ENCODE measurements at regions not wholly inside any gene's neighbourhood (a gene's known extent, or its start where the extent isn't known, plus 50 kb on each side); places are given as distances from the start of the nearest gene placed in this dataset.
"Not testable (repeated sequence)": the region's sequence is repeated elsewhere in the genome, so short reads cannot be mapped to it uniquely, and the experiment has no call there.

DNA sequence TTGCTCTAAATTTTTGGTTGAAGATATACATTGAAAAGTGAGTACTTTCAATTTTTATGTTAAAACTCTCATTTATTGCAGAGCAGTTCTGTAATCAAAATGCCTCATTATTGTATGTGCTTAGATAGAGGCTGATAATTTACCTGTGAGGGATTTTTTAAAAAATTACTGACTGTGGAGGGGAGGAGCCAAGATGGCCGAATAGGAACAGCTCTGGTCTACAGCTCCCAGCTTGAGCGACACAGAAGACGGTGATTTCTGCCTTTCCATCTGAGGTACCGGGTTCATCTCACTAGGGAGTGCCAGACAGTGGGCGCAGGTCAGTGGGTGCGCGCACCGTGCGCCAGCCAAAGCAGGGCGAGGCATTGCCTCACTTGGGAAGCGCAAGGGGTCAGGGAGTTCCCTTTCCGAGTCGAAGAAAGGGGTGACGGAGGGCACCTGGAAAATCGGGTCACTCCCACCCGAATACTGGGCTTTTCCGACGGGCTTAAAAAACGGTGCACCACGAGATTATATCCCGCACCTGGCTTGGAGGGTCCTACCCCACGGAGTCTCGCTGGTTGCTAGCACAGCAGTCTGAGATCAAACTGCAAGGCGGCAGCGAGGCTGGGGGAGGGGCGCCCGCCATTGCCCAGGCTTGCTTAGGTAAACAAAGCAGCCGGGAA, 89.4 kb downstream of the DDX11 start:
- H3K4me1 Mint-ChIP-seq (ENCODE audit: insufficient read depth, unreplicated experiment); H3K36me3 Mint-ChIP-seq (ENCODE audit: insufficient read depth, unreplicated experiment); H3K4me3 Mint-ChIP-seq (ENCODE audit: unreplicated experiment); DNase-seq (ENCODE audit: unreplicated experiment); CTCF ChIA-PET; intact Hi-C loops (cut with micrococcal nuclease); H3K9me3 Mint-ChIP-seq (ENCODE audit: unreplicated experiment); POLR2A ChIA-PET; H3K27ac Mint-ChIP-seq (ENCODE audit: low read depth, unreplicated experiment); BruUV-seq (replicated peaks): not testable (repeated sequence)
- H3K27me3 Mint-ChIP-seq (ENCODE audit: insufficient read depth, unreplicated experiment) = peaks cover 29% of the 10 kb centered on the region

DNA sequence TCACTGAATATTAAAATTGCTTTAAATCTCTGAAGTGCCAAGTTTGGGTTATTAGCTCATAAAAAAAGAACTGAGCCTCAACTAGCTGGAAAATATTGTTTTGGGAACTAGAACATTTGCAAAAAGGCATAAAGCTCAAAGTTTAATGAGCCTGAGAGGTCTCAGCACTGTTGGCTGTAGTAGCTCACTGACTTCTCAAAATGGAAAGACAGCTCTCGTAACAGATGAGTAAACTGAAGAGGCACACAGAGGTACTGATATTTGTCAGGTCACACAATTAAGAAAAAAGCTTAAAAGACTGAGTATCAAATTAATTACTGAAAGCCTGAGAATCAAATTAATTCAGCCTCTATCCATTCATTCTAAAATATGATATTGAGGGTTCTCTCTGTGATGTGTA, 100.6 kb downstream of the DDX11 start:
- H3K4me3 Mint-ChIP-seq (ENCODE audit: unreplicated experiment); H3K36me3 Mint-ChIP-seq (ENCODE audit: insufficient read depth, unreplicated experiment); BruUV-seq (replicated peaks); DNase-seq (ENCODE audit: unreplicated experiment); H3K27ac Mint-ChIP-seq (ENCODE audit: low read depth, unreplicated experiment); H3K9me3 Mint-ChIP-seq (ENCODE audit: unreplicated experiment); intact Hi-C loops (cut with micrococcal nuclease); CTCF ChIA-PET; H3K4me1 Mint-ChIP-seq (ENCODE audit: insufficient read depth, unreplicated experiment); POLR2A ChIA-PET: not testable (repeated sequence)
- H3K27me3 Mint-ChIP-seq (ENCODE audit: insufficient read depth, unreplicated experiment) = peaks cover 40% of the 10 kb centered on the region

- CTCF ChIA-PET = interaction anchor here (1.1 kb wide), 1 partner anchor 325 kb away, joined by 4 read pairs; no protein-coding TSS in a partner anchor
- H3K36me3 Mint-ChIP-seq (ENCODE audit: insufficient read depth, unreplicated experiment); BruUV-seq (replicated peaks); DNase-seq (ENCODE audit: unreplicated experiment); H3K9me3 Mint-ChIP-seq (ENCODE audit: unreplicated experiment); H3K4me3 Mint-ChIP-seq (ENCODE audit: unreplicated experiment); H3K27ac Mint-ChIP-seq (ENCODE audit: low read depth, unreplicated experiment); intact Hi-C loops (cut with micrococcal nuclease); H3K4me1 Mint-ChIP-seq (ENCODE audit: insufficient read depth, unreplicated experiment); POLR2A ChIA-PET: not testable (repeated sequence)
- peaks cover 53% of the 10 kb centered on the region for H3K27me3 Mint-ChIP-seq (ENCODE audit: insufficient read depth, unreplicated experiment)
Measured at GRCh38 chr12:31177514-31177913, 103.9 kb downstream of the DDX11 start.

DNA sequence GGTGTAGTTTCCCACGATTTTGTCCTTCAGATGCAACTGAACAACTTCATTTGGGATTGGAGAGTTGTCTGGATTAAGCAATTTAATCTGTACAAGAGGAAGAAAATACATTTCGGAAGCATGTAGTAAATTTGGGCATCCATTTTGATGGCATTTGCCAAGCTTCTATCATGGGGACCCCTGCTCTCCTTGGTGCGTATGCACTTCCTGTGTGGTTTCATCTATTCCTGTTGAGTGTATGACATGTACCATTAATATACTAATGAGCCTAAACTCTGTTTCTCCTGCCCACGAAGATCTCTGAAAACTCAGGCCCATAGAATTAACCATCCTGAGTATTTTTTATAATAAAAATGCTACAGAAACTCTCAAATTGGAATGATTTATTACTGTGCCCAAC, 105.2 kb downstream of the DDX11 start:
- BruUV-seq (replicated peaks); POLR2A ChIA-PET; H3K4me1 Mint-ChIP-seq (ENCODE audit: insufficient read depth, unreplicated experiment); H3K4me3 Mint-ChIP-seq (ENCODE audit: unreplicated experiment); CTCF ChIA-PET; H3K36me3 Mint-ChIP-seq (ENCODE audit: insufficient read depth, unreplicated experiment); DNase-seq (ENCODE audit: unreplicated experiment); H3K27ac Mint-ChIP-seq (ENCODE audit: low read depth, unreplicated experiment); intact Hi-C loops (cut with micrococcal nuclease); H3K9me3 Mint-ChIP-seq (ENCODE audit: unreplicated experiment): not testable (repeated sequence)
- H3K27me3 Mint-ChIP-seq (ENCODE audit: insufficient read depth, unreplicated experiment) = peaks cover 60% of the 10 kb centered on the region

GRCh38 chr12:31179627-31180237, 106.1 kb downstream of the DDX11 start:
- H3K4me3 Mint-ChIP-seq (ENCODE audit: unreplicated experiment); H3K27ac Mint-ChIP-seq (ENCODE audit: low read depth, unreplicated experiment); H3K36me3 Mint-ChIP-seq (ENCODE audit: insufficient read depth, unreplicated experiment); intact Hi-C loops (cut with micrococcal nuclease); CTCF ChIA-PET; DNase-seq (ENCODE audit: unreplicated experiment); H3K9me3 Mint-ChIP-seq (ENCODE audit: unreplicated experiment); BruUV-seq (replicated peaks); H3K4me1 Mint-ChIP-seq (ENCODE audit: insufficient read depth, unreplicated experiment); POLR2A ChIA-PET: not testable (repeated sequence)
- peaks cover 59% of the 10 kb centered on the region for H3K27me3 Mint-ChIP-seq (ENCODE audit: insufficient read depth, unreplicated experiment)

GRCh38 chr12:31182571-31182970, 108.9 kb downstream of the DDX11 start:
- H3K4me1 Mint-ChIP-seq (ENCODE audit: insufficient read depth, unreplicated experiment); BruUV-seq (replicated peaks); H3K36me3 Mint-ChIP-seq (ENCODE audit: insufficient read depth, unreplicated experiment); POLR2A ChIA-PET; CTCF ChIA-PET; intact Hi-C loops (cut with micrococcal nuclease); H3K27ac Mint-ChIP-seq (ENCODE audit: low read depth, unreplicated experiment); H3K4me3 Mint-ChIP-seq (ENCODE audit: unreplicated experiment); DNase-seq (ENCODE audit: unreplicated experiment); H3K9me3 Mint-ChIP-seq (ENCODE audit: unreplicated experiment): not testable (repeated sequence)
- peaks cover 43% of the 10 kb centered on the region for H3K27me3 Mint-ChIP-seq (ENCODE audit: insufficient read depth, unreplicated experiment)

- H3K4me1 Mint-ChIP-seq (ENCODE audit: insufficient read depth, unreplicated experiment); H3K36me3 Mint-ChIP-seq (ENCODE audit: insufficient read depth, unreplicated experiment); CTCF ChIA-PET; BruUV-seq (replicated peaks); POLR2A ChIA-PET; H3K4me3 Mint-ChIP-seq (ENCODE audit: unreplicated experiment); intact Hi-C loops (cut with micrococcal nuclease); H3K9me3 Mint-ChIP-seq (ENCODE audit: unreplicated experiment); DNase-seq (ENCODE audit: unreplicated experiment); H3K27ac Mint-ChIP-seq (ENCODE audit: low read depth, unreplicated experiment): not testable (repeated sequence)
- peaks cover 43% of the 10 kb centered on the region for H3K27me3 Mint-ChIP-seq (ENCODE audit: insufficient read depth, unreplicated experiment)
Measured at GRCh38 chr12:31183107-31183506, 109.4 kb downstream of the DDX11 start.

GRCh38 chr12:31183899-31184298, 110.2 kb downstream of the DDX11 start:
- H3K27ac Mint-ChIP-seq (ENCODE audit: low read depth, unreplicated experiment); BruUV-seq (replicated peaks); CTCF ChIA-PET; POLR2A ChIA-PET; H3K36me3 Mint-ChIP-seq (ENCODE audit: insufficient read depth, unreplicated experiment); H3K4me1 Mint-ChIP-seq (ENCODE audit: insufficient read depth, unreplicated experiment); H3K4me3 Mint-ChIP-seq (ENCODE audit: unreplicated experiment); intact Hi-C loops (cut with micrococcal nuclease); H3K9me3 Mint-ChIP-seq (ENCODE audit: unreplicated experiment); DNase-seq (ENCODE audit: unreplicated experiment): not testable (repeated sequence)
- peaks cover 38% of the 10 kb centered on the region for H3K27me3 Mint-ChIP-seq (ENCODE audit: insufficient read depth, unreplicated experiment)

GRCh38 chr12:31184667-31185066, 111.0 kb downstream of the DDX11 start:
- H3K4me1 Mint-ChIP-seq (ENCODE audit: insufficient read depth, unreplicated experiment); BruUV-seq (replicated peaks); H3K9me3 Mint-ChIP-seq (ENCODE audit: unreplicated experiment); H3K36me3 Mint-ChIP-seq (ENCODE audit: insufficient read depth, unreplicated experiment); CTCF ChIA-PET; H3K27ac Mint-ChIP-seq (ENCODE audit: low read depth, unreplicated experiment); H3K4me3 Mint-ChIP-seq (ENCODE audit: unreplicated experiment); DNase-seq (ENCODE audit: unreplicated experiment); intact Hi-C loops (cut with micrococcal nuclease); POLR2A ChIA-PET: not testable (repeated sequence)
- H3K27me3 Mint-ChIP-seq (ENCODE audit: insufficient read depth, unreplicated experiment) = peaks cover 30% of the 10 kb centered on the region

All from MCF 10A (cell line).